B cell (primary cell): ENCODE measurements at regions not wholly inside any gene's neighbourhood (a gene's known extent, or its start where the extent isn't known, plus 50 kb on each side); places are given as distances from the start of the nearest gene placed in this dataset.

Source experiments
- CTCF ChIP-seq: fragments of 200-600 bp; IDR thresholded peaks from one replicate; pipeline ENCODE4 v1.8.0; 2022; ENCODE audit warnings: antibody characterized with exemption, mild to moderate bottlenecking
- EZH2 ChIP-seq: IDR thresholded peaks from 2 replicates; pipeline ENCODE4 v1.6.1; 2012; ENCODE audit warnings: borderline replicate concordance, low read depth, mild to moderate bottlenecking, moderate library complexity, low read length; ENCODE audit not compliant: insufficient read depth, poor library complexity, severe bottlenecking

GRCh38 chr15:101121511-101122090 lies 130.2 kb downstream of the CHSY1 start:
- peak; percentile 24 for TF ChIP-seq CTCF
- TF ChIP-seq EZH2, result no peak
